ENCODE measurements at regions not wholly inside any gene's neighbourhood (a gene's known extent, or its start where the extent isn't known, plus 50 kb on each side); places are given as distances from the start of the nearest gene placed in this dataset.

DNA sequence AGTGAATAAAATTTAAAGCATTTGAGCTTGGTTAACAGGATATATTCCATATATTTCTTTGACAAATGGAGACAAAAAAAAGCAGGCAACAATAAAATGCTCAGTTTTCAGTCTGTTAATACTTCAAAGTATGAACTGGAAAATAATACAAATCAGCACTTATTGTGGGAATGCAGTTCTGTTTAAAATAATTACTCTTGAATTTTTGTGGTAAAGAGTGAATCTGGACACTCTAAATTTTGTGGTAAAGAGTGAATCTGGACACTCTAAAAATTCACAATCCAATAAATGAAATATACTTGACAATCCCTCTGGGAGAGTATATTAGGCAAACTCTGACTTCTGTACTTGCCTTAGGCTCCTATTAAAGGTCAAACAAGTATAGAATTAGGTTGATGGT lies 141.9 kb upstream of the RASA1 start:
- Histone ChIP-seq H3K27ac (no peak overlapping the region), H3K9me3 (no peaks in the 10 kb centered on the region), H3K4me1 (peaks cover 0 to 9% (median 2%) of the 10 kb centered on the region in 4 donors), H3K27me3 (no peaks in the 10 kb centered on the region), H3K36me3 (no peaks in the 10 kb centered on the region), H3K4me3 (no peak overlapping the region)
- in situ Hi-C loops (cut with MboI; ENCODE audit: low pct_ligation_motif_present in 1 of 4, low pct_unique_long_range_greater_than_20kb in 1 of 4, low sequenced_read_pairs in 3 of 4), result no loop called here
- DNase-seq, result no peak
- TF ChIP-seq EP300 (IDR thresholded peaks at IDR 0.05; ENCODE audit: low read depth) (no peak), POLR2AphosphoS5 (IDR thresholded peaks at IDR 0.05) (no peak), POLR2A (IDR thresholded peaks at IDR 0.05) (no peak)
- TF ChIP-seq, protein P1, sequence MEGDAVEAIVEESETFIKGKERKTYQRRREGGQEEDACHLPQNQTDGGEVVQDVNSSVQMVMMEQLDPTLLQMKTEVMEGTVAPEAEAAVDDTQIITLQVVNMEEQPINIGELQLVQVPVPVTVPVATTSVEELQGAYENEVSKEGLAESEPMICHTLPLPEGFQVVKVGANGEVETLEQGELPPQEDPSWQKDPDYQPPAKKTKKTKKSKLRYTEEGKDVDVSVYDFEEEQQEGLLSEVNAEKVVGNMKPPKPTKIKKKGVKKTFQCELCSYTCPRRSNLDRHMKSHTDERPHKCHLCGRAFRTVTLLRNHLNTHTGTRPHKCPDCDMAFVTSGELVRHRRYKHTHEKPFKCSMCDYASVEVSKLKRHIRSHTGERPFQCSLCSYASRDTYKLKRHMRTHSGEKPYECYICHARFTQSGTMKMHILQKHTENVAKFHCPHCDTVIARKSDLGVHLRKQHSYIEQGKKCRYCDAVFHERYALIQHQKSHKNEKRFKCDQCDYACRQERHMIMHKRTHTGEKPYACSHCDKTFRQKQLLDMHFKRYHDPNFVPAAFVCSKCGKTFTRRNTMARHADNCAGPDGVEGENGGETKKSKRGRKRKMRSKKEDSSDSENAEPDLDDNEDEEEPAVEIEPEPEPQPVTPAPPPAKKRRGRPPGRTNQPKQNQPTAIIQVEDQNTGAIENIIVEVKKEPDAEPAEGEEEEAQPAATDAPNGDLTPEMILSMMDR (IDR thresholded peaks at IDR 0.05), result no peak
- intact Hi-C loops (cut with DNase I; ENCODE audit: low total_unique reads), result no loop called here

DNA sequence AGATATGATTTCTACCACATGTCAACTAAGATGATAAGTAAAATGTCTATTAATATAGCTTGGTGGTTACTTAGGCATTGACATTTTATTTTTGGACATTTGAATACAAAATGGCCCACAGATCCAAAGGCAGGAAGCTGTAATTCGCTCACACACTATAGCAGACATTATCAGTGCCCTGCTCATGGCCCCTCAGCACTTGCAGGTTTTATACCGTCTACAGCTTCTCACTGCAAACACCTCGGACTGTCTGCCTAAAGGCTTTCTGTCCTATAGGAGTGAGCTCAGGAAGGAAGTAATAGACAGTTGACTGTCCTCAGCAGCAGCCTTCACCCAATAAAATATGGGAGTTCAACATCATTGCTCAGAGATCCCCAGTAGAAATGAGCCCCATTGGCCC lies 140.8 kb upstream of the RASA1 start:
- intact Hi-C loops (cut with DNase I; ENCODE audit: low total_unique reads), result no loop called here
- Histone ChIP-seq H3K9me3 (no peaks in the 10 kb centered on the region), H3K36me3 (no peaks in the 10 kb centered on the region), H3K27me3 (no peaks in the 10 kb centered on the region), H3K27ac (no peak overlapping the region), H3K4me3 (no peak overlapping the region), H3K4me1 (peaks cover 0 to 4% (median 0%) of the 10 kb centered on the region in 4 donors)
- in situ Hi-C loops (cut with MboI; ENCODE audit: low pct_ligation_motif_present in 1 of 4, low pct_unique_long_range_greater_than_20kb in 1 of 4, low sequenced_read_pairs in 3 of 4), result no loop called here
- 73 to 95% methylated on average over 2 to 3 of the region's 3 CpGs for WGBS, 2 donors (ENCODE audit: low coverage in 1 of 2)
- TF ChIP-seq, protein P1 (IDR thresholded peaks at IDR 0.05), result no peak
- TF ChIP-seq POLR2A (IDR thresholded peaks at IDR 0.05), result no peak
- no peak for TF ChIP-seq EP300 (IDR thresholded peaks at IDR 0.05; ENCODE audit: low read depth)
- TF ChIP-seq POLR2AphosphoS5 (IDR thresholded peaks at IDR 0.05), result no peak
- DNase-seq, result no peak

DNA sequence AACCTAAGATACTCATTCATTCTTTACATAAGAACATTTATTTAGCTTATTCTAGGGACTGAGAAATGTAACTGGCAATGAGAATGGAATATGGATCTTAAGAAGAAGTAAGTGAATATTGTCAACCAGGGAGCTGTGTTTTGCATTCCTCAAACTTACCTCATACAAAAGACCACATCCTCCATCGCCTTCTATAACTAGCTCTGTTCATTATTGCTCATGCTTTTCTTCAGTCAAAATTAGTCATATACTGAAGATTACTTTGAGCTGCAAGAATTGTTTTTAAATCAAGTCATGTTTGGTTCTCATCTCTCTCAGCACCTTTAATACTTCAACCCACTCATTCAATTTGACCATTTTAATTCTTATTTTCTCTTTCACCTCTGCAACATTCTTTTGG lies 140.3 kb upstream of the RASA1 start:
- TF ChIP-seq POLR2AphosphoS5 (IDR thresholded peaks at IDR 0.05) (no peak), EP300 (IDR thresholded peaks at IDR 0.05; ENCODE audit: low read depth) (no peak), POLR2A (IDR thresholded peaks at IDR 0.05) (no peak)
- TF ChIP-seq, protein P1 (IDR thresholded peaks at IDR 0.05), result no peak
- WGBS, 2 donors (ENCODE audit: low coverage in 1 of 2), result 74 to 78% methylated on average over 1 of the region's 1 CpG
- intact Hi-C loops (cut with DNase I; ENCODE audit: low total_unique reads), result no loop called here
- no peak overlapping the region for H3K27ac ChIP-seq
- H3K9me3 ChIP-seq, result no peaks in the 10 kb centered on the region
- in situ Hi-C loops (cut with MboI; ENCODE audit: low pct_ligation_motif_present in 1 of 4, low pct_unique_long_range_greater_than_20kb in 1 of 4, low sequenced_read_pairs in 3 of 4), result no loop called here
- no peaks in the 10 kb centered on the region for H3K36me3 ChIP-seq
- no peak for DNase-seq
- H3K4me3 ChIP-seq, result no peak overlapping the region
- no peaks in the 10 kb centered on the region for H3K4me1 ChIP-seq
- H3K27me3 ChIP-seq, result no peaks in the 10 kb centered on the region

DNA sequence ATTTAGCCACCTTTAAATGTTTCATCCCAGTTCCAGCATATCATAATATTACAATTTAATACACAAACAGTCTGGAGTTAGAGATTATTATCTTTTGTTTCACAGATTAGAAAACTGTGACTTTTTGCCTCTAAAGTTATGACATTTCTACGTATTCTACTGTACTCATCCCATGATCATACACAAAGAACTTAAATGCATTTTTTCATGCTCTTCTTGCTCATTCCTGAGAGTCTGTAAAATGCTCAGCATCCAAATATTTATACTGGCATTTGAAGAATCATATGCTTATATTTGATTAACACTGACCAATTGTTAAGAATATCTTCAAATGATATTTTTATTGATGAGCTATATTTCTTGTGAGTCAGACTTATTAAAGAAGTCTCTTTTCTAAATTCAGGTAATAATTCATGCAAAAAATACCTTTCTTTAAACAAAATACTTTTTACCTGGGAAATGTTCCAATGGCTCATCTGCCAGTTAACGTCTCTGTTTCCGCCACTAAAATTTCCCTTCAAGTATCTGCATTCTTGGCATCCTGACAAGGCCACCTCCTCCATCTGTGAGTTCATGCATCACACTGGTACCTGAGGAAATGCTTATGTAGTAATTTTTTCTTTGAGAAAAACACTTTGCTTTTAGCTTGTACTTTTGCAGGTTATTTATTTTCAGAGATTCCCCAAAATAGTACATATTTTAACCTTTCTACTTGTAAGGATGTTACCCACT lies 139.6 kb upstream of the RASA1 start:
- in situ Hi-C loops (cut with MboI; ENCODE audit: low pct_ligation_motif_present in 1 of 4, low pct_unique_long_range_greater_than_20kb in 1 of 4, low sequenced_read_pairs in 3 of 4), result no loop called here
- WGBS, 2 donors (ENCODE audit: low coverage in 1 of 2), result 66 to 70% methylated on average over 3 of the region's 3 CpGs

DNA sequence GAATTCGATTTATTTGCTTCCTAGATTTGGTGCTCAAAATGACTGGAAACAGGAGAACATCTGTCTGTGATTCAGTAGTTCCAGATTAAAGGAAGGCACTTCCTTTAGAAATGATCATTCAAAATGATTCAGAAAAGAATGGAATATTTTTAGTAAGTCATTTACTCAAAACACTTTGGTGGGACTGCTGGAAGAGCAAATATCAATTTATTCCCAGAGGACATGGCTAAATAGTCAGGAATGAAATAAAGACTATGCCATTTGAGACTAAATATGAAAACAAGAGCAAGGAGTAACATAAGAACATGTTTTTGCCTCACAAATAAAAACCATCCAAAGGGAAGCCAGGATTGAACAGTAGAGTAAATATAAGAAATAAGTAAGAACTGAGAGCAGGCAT lies 138.6 kb upstream of the RASA1 start:
- Histone ChIP-seq H3K27ac (no peak overlapping the region), H3K36me3 (no peaks in the 10 kb centered on the region), H3K27me3 (no peaks in the 10 kb centered on the region), H3K4me1 (no peaks in the 10 kb centered on the region), H3K9me3 (no peaks in the 10 kb centered on the region), H3K4me3 (no peak overlapping the region)
- DNase-seq, result no peak
- WGBS, 2 donors (ENCODE audit: low coverage in 1 of 2), result 67 to 84% methylated on average over 1 of the region's 1 CpG
- in situ Hi-C loops (cut with MboI; ENCODE audit: low pct_ligation_motif_present in 1 of 4, low pct_unique_long_range_greater_than_20kb in 1 of 4, low sequenced_read_pairs in 3 of 4) (no loop called here), intact Hi-C loops (cut with DNase I; ENCODE audit: low total_unique reads) (no loop called here)
- TF ChIP-seq POLR2A (IDR thresholded peaks at IDR 0.05), result no peak
- TF ChIP-seq EP300 (IDR thresholded peaks at IDR 0.05; ENCODE audit: low read depth), result no peak
- TF ChIP-seq POLR2AphosphoS5 (IDR thresholded peaks at IDR 0.05), result no peak
- TF ChIP-seq, protein P1 (IDR thresholded peaks at IDR 0.05), result no peak

More for the DNA sequence above, 139.6 kb upstream of the RASA1 start:
- H3K36me3 ChIP-seq, result no peaks in the 10 kb centered on the region
- intact Hi-C loops (cut with DNase I; ENCODE audit: low total_unique reads), result no loop called here
- no peaks in the 10 kb centered on the region for H3K27me3 ChIP-seq
- no peaks in the 10 kb centered on the region for H3K4me1 ChIP-seq
- H3K9me3 ChIP-seq, result no peaks in the 10 kb centered on the region
- no peak for DNase-seq
- no peak overlapping the region for H3K27ac ChIP-seq
- no peak for TF ChIP-seq EP300 (IDR thresholded peaks at IDR 0.05; ENCODE audit: low read depth)
- H3K4me3 ChIP-seq, result no peak overlapping the region
